ENCODE measurements at regions not wholly inside any gene's neighbourhood (a gene's known extent, or its start where the extent isn't known, plus 50 kb on each side); places are given as distances from the start of the nearest gene placed in this dataset.

DNA sequence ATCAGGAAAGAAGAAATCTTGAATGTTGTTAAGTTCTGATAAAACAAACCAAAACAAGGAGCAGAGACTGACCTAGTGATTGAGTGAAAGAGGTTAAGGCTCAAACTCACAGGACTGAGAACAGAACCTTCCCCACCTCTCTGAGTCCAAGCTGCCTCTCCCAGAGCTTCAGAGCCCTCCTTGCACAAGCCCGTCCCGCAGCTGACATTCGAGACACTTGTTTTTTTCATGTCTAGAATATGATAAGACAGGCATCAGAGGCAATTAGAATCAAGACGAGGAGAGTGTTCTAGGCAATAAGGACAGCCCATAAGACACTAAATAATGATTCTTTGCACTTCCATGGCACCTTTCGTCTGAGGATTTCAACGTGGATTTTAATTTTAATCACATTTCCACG, 140.6 kb downstream of the PXDC1 start:
- Histone ChIP-seq H3K9ac (no peak overlapping the region), H3K27ac (no peak overlapping the region), H2AFZ (no peak overlapping the region), H3K9me3 (ENCODE audit: control insufficient read depth, low read length) (no peaks in the 10 kb centered on the region), H3K36me3 (ENCODE audit: control insufficient read depth, insufficient read depth, low read length) (no peaks in the 10 kb centered on the region), H3K79me2 (no peaks in the 10 kb centered on the region), H3K4me3 (ENCODE audit: low read depth, low read length) (no peak overlapping the region), H3K4me2 (ENCODE audit: low read length) (no peak overlapping the region), H3K4me1 (no peaks in the 10 kb centered on the region), H3K27me3 (ENCODE audit: control insufficient read depth, insufficient read depth, low read length) (no peaks in the 10 kb centered on the region)
- TF ChIP-seq, protein P1, sequence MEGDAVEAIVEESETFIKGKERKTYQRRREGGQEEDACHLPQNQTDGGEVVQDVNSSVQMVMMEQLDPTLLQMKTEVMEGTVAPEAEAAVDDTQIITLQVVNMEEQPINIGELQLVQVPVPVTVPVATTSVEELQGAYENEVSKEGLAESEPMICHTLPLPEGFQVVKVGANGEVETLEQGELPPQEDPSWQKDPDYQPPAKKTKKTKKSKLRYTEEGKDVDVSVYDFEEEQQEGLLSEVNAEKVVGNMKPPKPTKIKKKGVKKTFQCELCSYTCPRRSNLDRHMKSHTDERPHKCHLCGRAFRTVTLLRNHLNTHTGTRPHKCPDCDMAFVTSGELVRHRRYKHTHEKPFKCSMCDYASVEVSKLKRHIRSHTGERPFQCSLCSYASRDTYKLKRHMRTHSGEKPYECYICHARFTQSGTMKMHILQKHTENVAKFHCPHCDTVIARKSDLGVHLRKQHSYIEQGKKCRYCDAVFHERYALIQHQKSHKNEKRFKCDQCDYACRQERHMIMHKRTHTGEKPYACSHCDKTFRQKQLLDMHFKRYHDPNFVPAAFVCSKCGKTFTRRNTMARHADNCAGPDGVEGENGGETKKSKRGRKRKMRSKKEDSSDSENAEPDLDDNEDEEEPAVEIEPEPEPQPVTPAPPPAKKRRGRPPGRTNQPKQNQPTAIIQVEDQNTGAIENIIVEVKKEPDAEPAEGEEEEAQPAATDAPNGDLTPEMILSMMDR (IDR thresholded peaks at IDR 0.05), result no peak

DNA sequence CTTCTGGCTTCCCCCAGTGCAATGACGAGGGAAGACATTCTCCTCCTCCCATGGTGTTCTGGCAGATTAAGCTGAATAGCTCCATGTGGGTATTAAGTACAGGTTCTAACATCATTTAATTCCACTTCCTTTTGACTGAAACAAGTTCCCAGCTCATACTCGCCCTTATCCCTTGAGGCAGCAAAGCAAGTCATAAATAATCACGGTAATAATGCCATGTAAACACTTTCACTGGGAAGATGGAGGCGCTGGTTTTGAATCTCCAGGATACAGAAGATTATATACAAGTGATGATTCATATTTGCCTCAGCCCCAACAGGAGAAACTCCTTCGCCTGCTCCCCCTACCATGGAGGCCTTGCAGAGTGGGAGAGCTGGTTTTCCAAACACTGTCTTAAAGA, 141.3 kb downstream of the PXDC1 start:
- H3K36me3 ChIP-seq (ENCODE audit: control insufficient read depth, insufficient read depth, low read length), result no peaks in the 10 kb centered on the region
- no peaks in the 10 kb centered on the region for H3K9me3 ChIP-seq (ENCODE audit: control insufficient read depth, low read length)
- H3K27me3 ChIP-seq (ENCODE audit: control insufficient read depth, insufficient read depth, low read length), result no peaks in the 10 kb centered on the region
- no peak overlapping the region for H3K4me3 ChIP-seq (ENCODE audit: low read depth, low read length)
- TF ChIP-seq, protein P1 (IDR thresholded peaks at IDR 0.05), result no peak
- H3K27ac ChIP-seq, result no peak overlapping the region
- no peak overlapping the region for H2AFZ ChIP-seq
- H3K4me1 ChIP-seq, result no peaks in the 10 kb centered on the region
- no peak overlapping the region for H3K4me2 ChIP-seq (ENCODE audit: low read length)
- H3K79me2 ChIP-seq, result no peaks in the 10 kb centered on the region
- H3K9ac ChIP-seq, result no peak overlapping the region

DNA sequence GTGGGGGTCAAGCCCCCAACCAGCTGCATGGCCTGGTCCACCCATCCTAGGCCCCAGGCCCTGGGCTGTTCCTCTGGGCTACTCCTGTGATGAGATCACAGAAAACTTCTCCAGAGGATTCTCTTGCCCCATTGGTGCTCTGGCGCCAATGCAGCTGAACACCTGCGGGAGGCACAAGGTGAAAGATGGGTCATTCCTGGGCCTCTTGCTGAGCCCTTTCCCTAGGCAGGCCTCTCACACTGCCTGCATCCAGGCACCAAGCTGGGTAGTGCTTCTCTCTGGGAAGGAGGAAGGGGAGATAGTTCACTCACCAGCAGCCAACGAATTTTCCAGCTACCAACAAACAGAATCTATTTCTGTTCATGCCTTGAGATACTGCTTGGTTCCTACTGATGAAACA, 142.1 kb downstream of the PXDC1 start:
- TF ChIP-seq, protein P1 (IDR thresholded peaks at IDR 0.05), result no peak
- Histone ChIP-seq H2AFZ (no peak overlapping the region), H3K36me3 (ENCODE audit: control insufficient read depth, insufficient read depth, low read length) (no peaks in the 10 kb centered on the region), H3K79me2 (no peaks in the 10 kb centered on the region), H3K4me2 (ENCODE audit: low read length) (no peak overlapping the region), H3K9me3 (ENCODE audit: control insufficient read depth, low read length) (no peaks in the 10 kb centered on the region), H3K9ac (no peak overlapping the region), H3K27me3 (ENCODE audit: control insufficient read depth, insufficient read depth, low read length) (no peaks in the 10 kb centered on the region), H3K4me3 (ENCODE audit: low read depth, low read length) (no peak overlapping the region), H3K4me1 (no peaks in the 10 kb centered on the region), H3K27ac (no peak overlapping the region)

DNA sequence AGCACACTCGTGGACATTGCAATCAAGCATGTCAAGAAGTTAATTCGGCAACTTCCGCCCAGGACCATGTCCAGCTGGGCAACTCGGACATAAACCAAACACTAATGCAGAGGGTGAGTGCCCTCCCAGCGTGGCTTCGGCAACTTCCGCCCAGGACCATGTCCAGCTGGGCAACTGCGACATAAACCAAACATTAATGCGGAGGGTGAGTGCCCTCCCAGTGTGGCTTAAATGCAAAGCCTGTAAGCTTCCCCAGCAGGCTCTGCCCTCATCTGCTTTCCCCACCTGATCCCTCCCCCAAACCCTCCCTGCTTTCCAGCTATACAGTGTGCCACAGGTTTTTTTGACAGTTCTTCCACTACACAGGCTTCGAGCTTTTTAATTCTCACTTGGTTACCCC, 143.4 kb downstream of the PXDC1 start:
- no peak overlapping the region for H2AFZ ChIP-seq

DNA sequence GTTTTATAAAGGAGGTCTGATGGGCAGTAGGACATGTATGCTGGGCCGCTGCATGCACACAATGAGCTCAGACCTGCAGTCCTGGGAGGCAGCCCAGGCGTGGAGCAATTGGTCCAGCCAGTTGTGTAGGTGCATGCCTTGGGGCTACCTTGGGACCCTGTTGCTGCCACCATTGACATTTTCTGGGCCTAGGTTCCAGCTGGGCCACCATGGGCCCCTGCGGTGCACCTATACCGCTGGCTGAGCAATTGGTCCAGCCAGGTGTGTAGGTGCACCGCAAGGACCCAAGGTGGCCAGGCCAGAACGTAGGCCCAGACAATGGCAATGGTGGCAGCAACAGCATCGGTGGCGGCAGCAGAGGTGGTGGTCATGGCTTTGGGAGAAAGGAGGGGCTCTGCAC, 143.9 kb downstream of the PXDC1 start:
- Histone ChIP-seq H3K79me2 (no peaks in the 10 kb centered on the region), H3K9me3 (ENCODE audit: control insufficient read depth, low read length) (no peaks in the 10 kb centered on the region), H3K4me2 (ENCODE audit: low read length) (no peak overlapping the region), H3K27ac (no peak overlapping the region), H3K36me3 (ENCODE audit: control insufficient read depth, insufficient read depth, low read length) (no peaks in the 10 kb centered on the region), H3K27me3 (ENCODE audit: control insufficient read depth, insufficient read depth, low read length) (no peaks in the 10 kb centered on the region), H3K4me1 (no peaks in the 10 kb centered on the region), H3K9ac (no peak overlapping the region), H2AFZ (no peak overlapping the region), H3K4me3 (ENCODE audit: low read depth, low read length) (no peak overlapping the region)
- TF ChIP-seq, protein P1 (IDR thresholded peaks at IDR 0.05), result no peak

More for the DNA sequence above, 143.4 kb downstream of the PXDC1 start:
- Histone ChIP-seq H3K27ac (no peak overlapping the region), H3K27me3 (ENCODE audit: control insufficient read depth, insufficient read depth, low read length) (no peaks in the 10 kb centered on the region), H3K36me3 (ENCODE audit: control insufficient read depth, insufficient read depth, low read length) (no peaks in the 10 kb centered on the region), H3K9me3 (ENCODE audit: control insufficient read depth, low read length) (no peaks in the 10 kb centered on the region), H3K4me2 (ENCODE audit: low read length) (no peak overlapping the region), H3K79me2 (no peaks in the 10 kb centered on the region), H3K4me3 (ENCODE audit: low read depth, low read length) (no peak overlapping the region), H3K4me1 (no peaks in the 10 kb centered on the region), H3K9ac (no peak overlapping the region)
- TF ChIP-seq, protein P1 (IDR thresholded peaks at IDR 0.05), result no peak

All from parathyroid adenoma (tissue), 2 donors.